HL-60 (cell line): ENCODE measurements at regions not wholly inside any gene's neighbourhood (a gene's known extent, or its start where the extent isn't known, plus 50 kb on each side); places are given as distances from the start of the nearest gene placed in this dataset.

ENCODE experiments used
- GABPA ChIP-seq: IDR thresholded peaks from 2 replicates; pipeline ENCODE4 v1.6.1; 2012; ENCODE audit warnings: low read depth
- POLR2AphosphoS5 ChIP-seq: IDR thresholded peaks from 2 replicates; pipeline ENCODE4 v1.6.1; 2012; ENCODE audit warnings: low read depth
- SPI1 ChIP-seq: IDR thresholded peaks from 2 replicates; pipeline ENCODE4 v1.6.1; 2012; ENCODE audit warnings: low read depth, mild to moderate bottlenecking, borderline replicate concordance
- TF ChIP-seq, protein P1 (sequence below): IDR thresholded peaks from one replicate; pipeline ENCODE4 v1.5.1; 2011; ENCODE audit warnings: low read length, control low read depth, inconsistent platforms; ENCODE audit not compliant: insufficient read depth
- TF ChIP-seq, protein P2 (sequence below): IDR thresholded peaks from 2 replicates; pipeline ENCODE4 v1.6.1; 2012; ENCODE audit warnings: low read depth; ENCODE audit not compliant: insufficient replicate concordance

DNA sequence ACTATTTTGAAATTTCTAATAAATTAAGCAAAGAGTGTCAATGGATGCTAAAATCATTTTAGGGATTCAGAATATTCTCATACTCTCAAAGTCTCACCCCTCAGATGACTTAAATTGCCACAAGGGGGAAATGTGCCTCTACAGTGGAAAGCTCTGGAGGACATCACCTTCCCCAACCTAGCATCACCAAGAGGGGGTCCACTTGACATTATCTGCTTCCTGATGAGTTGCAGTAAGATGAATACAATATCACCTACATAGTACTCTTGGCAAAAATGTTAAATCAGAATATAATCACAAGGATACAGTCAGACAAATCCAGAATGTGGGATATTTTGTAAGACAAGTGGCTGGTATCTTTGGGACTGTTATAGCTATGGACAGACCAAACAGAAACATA is 290.1 kb downstream of the MFSD1 start:
- TF ChIP-seq, protein P1, sequence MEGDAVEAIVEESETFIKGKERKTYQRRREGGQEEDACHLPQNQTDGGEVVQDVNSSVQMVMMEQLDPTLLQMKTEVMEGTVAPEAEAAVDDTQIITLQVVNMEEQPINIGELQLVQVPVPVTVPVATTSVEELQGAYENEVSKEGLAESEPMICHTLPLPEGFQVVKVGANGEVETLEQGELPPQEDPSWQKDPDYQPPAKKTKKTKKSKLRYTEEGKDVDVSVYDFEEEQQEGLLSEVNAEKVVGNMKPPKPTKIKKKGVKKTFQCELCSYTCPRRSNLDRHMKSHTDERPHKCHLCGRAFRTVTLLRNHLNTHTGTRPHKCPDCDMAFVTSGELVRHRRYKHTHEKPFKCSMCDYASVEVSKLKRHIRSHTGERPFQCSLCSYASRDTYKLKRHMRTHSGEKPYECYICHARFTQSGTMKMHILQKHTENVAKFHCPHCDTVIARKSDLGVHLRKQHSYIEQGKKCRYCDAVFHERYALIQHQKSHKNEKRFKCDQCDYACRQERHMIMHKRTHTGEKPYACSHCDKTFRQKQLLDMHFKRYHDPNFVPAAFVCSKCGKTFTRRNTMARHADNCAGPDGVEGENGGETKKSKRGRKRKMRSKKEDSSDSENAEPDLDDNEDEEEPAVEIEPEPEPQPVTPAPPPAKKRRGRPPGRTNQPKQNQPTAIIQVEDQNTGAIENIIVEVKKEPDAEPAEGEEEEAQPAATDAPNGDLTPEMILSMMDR: no peak
- no peak for TF ChIP-seq GABPA
- TF ChIP-seq, protein P2, sequence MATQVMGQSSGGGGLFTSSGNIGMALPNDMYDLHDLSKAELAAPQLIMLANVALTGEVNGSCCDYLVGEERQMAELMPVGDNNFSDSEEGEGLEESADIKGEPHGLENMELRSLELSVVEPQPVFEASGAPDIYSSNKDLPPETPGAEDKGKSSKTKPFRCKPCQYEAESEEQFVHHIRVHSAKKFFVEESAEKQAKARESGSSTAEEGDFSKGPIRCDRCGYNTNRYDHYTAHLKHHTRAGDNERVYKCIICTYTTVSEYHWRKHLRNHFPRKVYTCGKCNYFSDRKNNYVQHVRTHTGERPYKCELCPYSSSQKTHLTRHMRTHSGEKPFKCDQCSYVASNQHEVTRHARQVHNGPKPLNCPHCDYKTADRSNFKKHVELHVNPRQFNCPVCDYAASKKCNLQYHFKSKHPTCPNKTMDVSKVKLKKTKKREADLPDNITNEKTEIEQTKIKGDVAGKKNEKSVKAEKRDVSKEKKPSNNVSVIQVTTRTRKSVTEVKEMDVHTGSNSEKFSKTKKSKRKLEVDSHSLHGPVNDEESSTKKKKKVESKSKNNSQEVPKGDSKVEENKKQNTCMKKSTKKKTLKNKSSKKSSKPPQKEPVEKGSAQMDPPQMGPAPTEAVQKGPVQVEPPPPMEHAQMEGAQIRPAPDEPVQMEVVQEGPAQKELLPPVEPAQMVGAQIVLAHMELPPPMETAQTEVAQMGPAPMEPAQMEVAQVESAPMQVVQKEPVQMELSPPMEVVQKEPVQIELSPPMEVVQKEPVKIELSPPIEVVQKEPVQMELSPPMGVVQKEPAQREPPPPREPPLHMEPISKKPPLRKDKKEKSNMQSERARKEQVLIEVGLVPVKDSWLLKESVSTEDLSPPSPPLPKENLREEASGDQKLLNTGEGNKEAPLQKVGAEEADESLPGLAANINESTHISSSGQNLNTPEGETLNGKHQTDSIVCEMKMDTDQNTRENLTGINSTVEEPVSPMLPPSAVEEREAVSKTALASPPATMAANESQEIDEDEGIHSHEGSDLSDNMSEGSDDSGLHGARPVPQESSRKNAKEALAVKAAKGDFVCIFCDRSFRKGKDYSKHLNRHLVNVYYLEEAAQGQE: no peak
- TF ChIP-seq POLR2AphosphoS5: no peak
- TF ChIP-seq SPI1: no peak
